ENCODE measurements at regions not wholly inside any gene's neighbourhood (a gene's known extent, or its start where the extent isn't known, plus 50 kb on each side); places are given as distances from the start of the nearest gene placed in this dataset.
"Not testable (repeated sequence)": the region's sequence is repeated elsewhere in the genome, so short reads cannot be mapped to it uniquely, and the experiment has no call there.

DNA sequence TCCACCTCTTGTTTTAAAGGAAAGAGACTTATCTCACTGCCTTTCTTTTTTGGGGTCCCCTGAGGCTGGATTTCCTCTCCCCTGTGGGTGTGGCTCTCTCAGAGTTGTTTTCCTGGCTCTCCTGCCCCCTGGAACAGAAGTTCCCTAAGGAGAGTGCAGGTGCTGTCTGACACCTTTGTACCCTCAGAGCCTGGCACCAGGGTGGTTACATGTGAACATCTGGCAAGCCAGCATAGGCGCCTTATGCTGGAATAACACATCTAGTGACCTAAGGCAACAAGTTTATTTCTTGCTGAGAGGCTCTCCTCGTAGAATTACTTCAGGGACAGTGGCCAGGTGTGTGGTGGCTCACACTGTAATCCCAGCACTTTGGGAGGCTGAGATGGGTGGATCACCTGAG lies 172.9 kb upstream of the PTCH1 start:
- H3K79me2 ChIP-seq (ENCODE audit: insufficient read depth, low read length) = no peaks in the 10 kb centered on the region
- no peaks in the 10 kb centered on the region for H3K4me1 ChIP-seq (ENCODE audit: control insufficient read depth in 1 of 2, insufficient read depth in 2 of 2, low read length in 2 of 2)
- H2AFZ ChIP-seq (ENCODE audit: insufficient read depth, low read depth, low read length, poor library complexity, severe bottlenecking) = no peak overlapping the region
- DNase-seq = no peak
- peaks cover 0 to 8% (median 3%) of the 10 kb centered on the region in 3 donors for H3K27me3 Mint-ChIP-seq (ENCODE audit: low read depth in 3 of 3)
- WGBS (ENCODE audit: insufficient coverage) = 100% methylated on average over 1 of the region's 2 CpGs
- H3K4me3 Mint-ChIP-seq = no peak overlapping the region
- intact Hi-C loops (cut with micrococcal nuclease) = no loop called here
- H3K36me3 ChIP-seq (replicated peaks in 1 of 2; ENCODE audit: control insufficient read depth in 1 of 2, insufficient read depth in 2 of 2, low read length in 2 of 2) = no peaks in the 10 kb centered on the region
- H3K27ac ChIP-seq (ENCODE audit: low read depth in 1 of 2, low read length in 2 of 2) = no peak overlapping the region
- TF ChIP-seq CTCF (IDR thresholded peaks at IDR 0.05) = no peak
- H3K27ac Mint-ChIP-seq = no peak overlapping the region
- no peaks in the 10 kb centered on the region for H3K36me3 Mint-ChIP-seq
- no peaks in the 10 kb centered on the region for H4K20me1 ChIP-seq (ENCODE audit: insufficient read depth, low read length)
- no peaks in the 10 kb centered on the region for H3K4me1 Mint-ChIP-seq
- H3K9ac ChIP-seq (ENCODE audit: insufficient read depth, low read length, poor library complexity, severe bottlenecking) = no peak overlapping the region
- H3K4me2 ChIP-seq (replicated peaks; ENCODE audit: extremely low read depth, low read length, poor library complexity, severe bottlenecking) = no peak overlapping the region
- H3K9me3 Mint-ChIP-seq = peaks cover 0 to 12% (median 3%) of the 10 kb centered on the region in 7 donors
- peaks cover 0 to under 1% of the 10 kb centered on the region in 2 donors for H3K9me3 ChIP-seq (replicated peaks in 1 of 2; ENCODE audit: control insufficient read depth in 1 of 2, insufficient read depth in 1 of 2, low read length in 2 of 2)
- no peaks in the 10 kb centered on the region for H3K27me3 ChIP-seq (ENCODE audit: control insufficient read depth in 2 of 2, insufficient read depth in 2 of 2, low read length in 2 of 2)
- no peak overlapping the region for H3K4me3 ChIP-seq (replicated peaks in 1 of 3; ENCODE audit: low read depth in 2 of 3, low read length in 3 of 3)

GRCh38 chr9:95684516-95684915 lies 167.7 kb upstream of the PTCH1 start:
- no peaks in the 10 kb centered on the region for H3K27me3 ChIP-seq (ENCODE audit: control insufficient read depth in 2 of 2, insufficient read depth in 2 of 2, low read length in 2 of 2)
- no peaks in the 10 kb centered on the region for H3K36me3 ChIP-seq (replicated peaks in 1 of 2; ENCODE audit: control insufficient read depth in 1 of 2, insufficient read depth in 2 of 2, low read length in 2 of 2)
- H2AFZ ChIP-seq (ENCODE audit: insufficient read depth, low read depth, low read length, poor library complexity, severe bottlenecking) = no peak overlapping the region
- DNase-seq = no peak
- Mint-ChIP-seq H3K9me3 (peaks cover 5 to 18% (median 9%) of the 10 kb centered on the region in 7 donors), H3K36me3 (no peaks in the 10 kb centered on the region), H3K4me1 (no peaks in the 10 kb centered on the region), H3K4me3 (no peak overlapping the region), H3K27ac (no peak overlapping the region), H3K27me3 (ENCODE audit: low read depth in 3 of 3) (peaks cover 5 to 6% (median 6%) of the 10 kb centered on the region in 3 donors)
- no peaks in the 10 kb centered on the region for H4K20me1 ChIP-seq (ENCODE audit: insufficient read depth, low read length)
- H3K4me1 ChIP-seq (ENCODE audit: control insufficient read depth in 1 of 2, insufficient read depth in 2 of 2, low read length in 2 of 2) = no peaks in the 10 kb centered on the region
- intact Hi-C loops (cut with micrococcal nuclease) = no loop called here
- no peak overlapping the region for H3K9ac ChIP-seq (ENCODE audit: insufficient read depth, low read length, poor library complexity, severe bottlenecking)
- no peak overlapping the region for H3K4me2 ChIP-seq (replicated peaks; ENCODE audit: extremely low read depth, low read length, poor library complexity, severe bottlenecking)
- H3K79me2 ChIP-seq (ENCODE audit: insufficient read depth, low read length) = no peaks in the 10 kb centered on the region
- no peak overlapping the region for H3K27ac ChIP-seq (ENCODE audit: low read depth in 1 of 2, low read length in 2 of 2)
- no peak overlapping the region for H3K4me3 ChIP-seq (replicated peaks in 1 of 3; ENCODE audit: low read depth in 2 of 3, low read length in 3 of 3)
- no peak for TF ChIP-seq CTCF (IDR thresholded peaks at IDR 0.05)
- WGBS (ENCODE audit: insufficient coverage) = no CpG with 5 or more reads among the region's 2 CpGs
- peaks cover 8 to 13% of the 10 kb centered on the region in 2 donors for H3K9me3 ChIP-seq (replicated peaks in 1 of 2; ENCODE audit: control insufficient read depth in 1 of 2, insufficient read depth in 1 of 2, low read length in 2 of 2)

DNA sequence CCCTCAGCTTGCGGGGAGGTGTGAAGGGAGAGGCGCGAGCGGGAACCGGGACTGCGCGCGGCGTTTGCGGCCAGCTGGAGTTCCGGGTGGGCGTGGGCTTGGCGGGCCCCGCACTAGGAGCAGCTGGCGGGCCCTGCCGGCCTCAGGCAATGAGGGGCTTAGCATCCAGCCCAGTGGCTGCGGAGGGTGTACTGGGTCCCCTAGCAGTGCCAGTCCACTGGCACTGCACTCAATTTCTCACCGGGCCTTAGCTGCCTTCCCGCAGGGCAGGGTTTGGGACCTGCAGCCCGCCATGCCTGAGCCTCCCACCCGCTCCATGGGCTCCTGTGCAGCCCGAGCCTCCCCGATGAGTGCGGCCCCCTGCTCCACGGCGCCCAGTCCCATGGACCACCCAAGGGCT lies 163.5 kb upstream of the PTCH1 start:
- H3K27me3 Mint-ChIP-seq (ENCODE audit: low read depth in 3 of 3); H3K4me3 ChIP-seq (replicated peaks in 1 of 3; ENCODE audit: low read depth in 2 of 3, low read length in 3 of 3); H3K27ac Mint-ChIP-seq; H3K27ac ChIP-seq (ENCODE audit: low read depth in 1 of 2, low read length in 2 of 2); DNase-seq; H3K9ac ChIP-seq (ENCODE audit: insufficient read depth, low read length, poor library complexity, severe bottlenecking); H3K4me2 ChIP-seq (replicated peaks; ENCODE audit: extremely low read depth, low read length, poor library complexity, severe bottlenecking); H3K4me3 Mint-ChIP-seq; H3K79me2 ChIP-seq (ENCODE audit: insufficient read depth, low read length); H2AFZ ChIP-seq (ENCODE audit: insufficient read depth, low read depth, low read length, poor library complexity, severe bottlenecking); H3K36me3 ChIP-seq (replicated peaks in 1 of 2; ENCODE audit: control insufficient read depth in 1 of 2, insufficient read depth in 2 of 2, low read length in 2 of 2); H3K27me3 ChIP-seq (ENCODE audit: control insufficient read depth in 2 of 2, insufficient read depth in 2 of 2, low read length in 2 of 2); H4K20me1 ChIP-seq (ENCODE audit: insufficient read depth, low read length); H3K36me3 Mint-ChIP-seq; intact Hi-C loops (cut with micrococcal nuclease); H3K4me1 ChIP-seq (ENCODE audit: control insufficient read depth in 1 of 2, insufficient read depth in 2 of 2, low read length in 2 of 2); H3K4me1 Mint-ChIP-seq: not testable (repeated sequence)
- H3K9me3 ChIP-seq (replicated peaks in 1 of 2; ENCODE audit: control insufficient read depth in 1 of 2, insufficient read depth in 1 of 2, low read length in 2 of 2) = peaks cover 22 to 37% of the 10 kb centered on the region in 2 donors
- H3K9me3 Mint-ChIP-seq = peaks cover 9 to 30% (median 23%) of the 10 kb centered on the region in 7 donors
- WGBS (ENCODE audit: insufficient coverage) = 92% methylated on average over 22 of the region's 26 CpGs
